GM12872 (cell line): ENCODE measurements at regions not wholly inside any gene's neighbourhood (a gene's known extent, or its start where the extent isn't known, plus 50 kb on each side); places are given as distances from the start of the nearest gene placed in this dataset.

ENCODE experiments used
- TF ChIP-seq, protein P1 (sequence below): IDR thresholded peaks from 3 replicates; pipeline ENCODE4 v1.5.1; 2011; ENCODE audit warnings: low read depth, mild to moderate bottlenecking, low read length, moderate library complexity; ENCODE audit not compliant: insufficient read depth

DNA sequence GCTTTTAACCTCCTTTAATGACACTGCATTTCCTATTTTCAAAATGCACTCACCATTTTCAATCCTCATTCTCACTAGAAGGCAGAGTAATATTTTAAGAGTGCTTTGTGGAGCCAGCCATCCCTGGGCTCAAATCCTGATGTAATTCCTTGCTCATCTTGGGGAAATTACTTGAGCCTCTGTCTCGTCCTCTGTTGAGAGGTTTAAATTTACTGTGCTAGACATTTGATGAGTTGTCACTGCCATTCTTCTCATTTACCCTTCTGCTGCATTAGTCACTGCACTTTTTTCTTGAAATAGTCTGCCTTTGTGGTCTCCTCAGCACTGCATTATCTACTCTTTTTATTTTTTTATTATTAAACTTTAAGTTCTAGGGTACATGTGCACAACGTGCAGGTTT, 150.0 kb upstream of the HDDC2 start:
- TF ChIP-seq, protein P1, sequence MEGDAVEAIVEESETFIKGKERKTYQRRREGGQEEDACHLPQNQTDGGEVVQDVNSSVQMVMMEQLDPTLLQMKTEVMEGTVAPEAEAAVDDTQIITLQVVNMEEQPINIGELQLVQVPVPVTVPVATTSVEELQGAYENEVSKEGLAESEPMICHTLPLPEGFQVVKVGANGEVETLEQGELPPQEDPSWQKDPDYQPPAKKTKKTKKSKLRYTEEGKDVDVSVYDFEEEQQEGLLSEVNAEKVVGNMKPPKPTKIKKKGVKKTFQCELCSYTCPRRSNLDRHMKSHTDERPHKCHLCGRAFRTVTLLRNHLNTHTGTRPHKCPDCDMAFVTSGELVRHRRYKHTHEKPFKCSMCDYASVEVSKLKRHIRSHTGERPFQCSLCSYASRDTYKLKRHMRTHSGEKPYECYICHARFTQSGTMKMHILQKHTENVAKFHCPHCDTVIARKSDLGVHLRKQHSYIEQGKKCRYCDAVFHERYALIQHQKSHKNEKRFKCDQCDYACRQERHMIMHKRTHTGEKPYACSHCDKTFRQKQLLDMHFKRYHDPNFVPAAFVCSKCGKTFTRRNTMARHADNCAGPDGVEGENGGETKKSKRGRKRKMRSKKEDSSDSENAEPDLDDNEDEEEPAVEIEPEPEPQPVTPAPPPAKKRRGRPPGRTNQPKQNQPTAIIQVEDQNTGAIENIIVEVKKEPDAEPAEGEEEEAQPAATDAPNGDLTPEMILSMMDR = no peak

DNA sequence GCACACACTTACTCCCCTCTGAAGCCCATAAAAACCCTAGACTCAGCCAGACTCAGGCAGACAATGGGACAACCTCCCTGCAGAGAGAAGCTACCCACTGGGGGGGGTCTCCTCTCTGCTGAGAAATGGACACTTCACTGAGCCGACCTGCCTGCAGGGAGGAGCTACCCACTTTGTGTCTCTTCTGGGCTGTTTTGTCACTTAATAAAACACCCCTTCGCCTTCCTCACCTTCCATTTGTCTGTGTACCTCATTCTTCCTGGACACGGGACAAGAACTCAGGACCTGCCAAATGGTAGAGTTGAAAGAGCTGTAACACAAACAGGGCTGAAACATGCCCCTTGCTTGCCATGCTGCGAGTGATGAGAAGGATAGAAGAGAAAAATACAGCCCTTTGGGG, 151.7 kb upstream of the HDDC2 start:
- TF ChIP-seq, protein P1 = no peak

DNA sequence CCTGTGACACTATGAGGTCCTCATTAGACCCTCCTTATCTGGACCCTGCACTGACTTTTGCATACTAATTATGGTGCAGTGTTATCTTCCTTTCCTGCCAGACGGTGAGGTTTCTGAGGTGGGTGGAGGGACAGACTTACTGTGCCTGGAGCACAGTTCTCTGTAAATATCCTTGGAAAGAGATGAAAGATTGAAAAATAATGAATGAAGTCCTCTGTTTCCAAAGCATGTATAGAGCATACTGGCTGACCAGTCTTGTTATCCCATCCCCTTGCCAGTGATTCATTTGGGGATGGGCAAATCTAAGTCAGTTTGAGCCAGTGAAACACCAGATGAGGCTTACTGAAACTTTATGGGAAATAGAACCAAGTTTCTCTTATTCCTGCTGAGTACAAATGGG, 152.6 kb upstream of the HDDC2 start:
- TF ChIP-seq, protein P1 = no peak

DNA sequence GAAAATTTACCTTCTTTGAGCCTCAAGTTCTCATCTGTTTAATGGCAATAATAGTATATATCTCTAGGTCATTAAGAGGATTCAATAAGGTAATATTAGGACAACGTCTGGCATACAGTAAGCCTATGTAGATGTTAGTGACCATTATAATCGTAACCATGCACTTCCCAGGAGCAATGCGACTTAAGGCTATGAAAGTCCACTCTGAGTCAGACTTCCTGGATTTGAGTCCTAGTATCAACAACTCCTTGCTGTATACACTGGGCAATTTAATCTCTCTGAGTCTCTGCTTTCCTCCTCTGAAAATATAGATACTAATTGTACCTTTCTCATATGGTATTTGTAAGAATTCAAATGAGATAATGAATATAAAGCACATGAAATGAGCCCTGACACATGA, 168.1 kb upstream of the HDDC2 start:
- TF ChIP-seq, protein P1 = no peak

DNA sequence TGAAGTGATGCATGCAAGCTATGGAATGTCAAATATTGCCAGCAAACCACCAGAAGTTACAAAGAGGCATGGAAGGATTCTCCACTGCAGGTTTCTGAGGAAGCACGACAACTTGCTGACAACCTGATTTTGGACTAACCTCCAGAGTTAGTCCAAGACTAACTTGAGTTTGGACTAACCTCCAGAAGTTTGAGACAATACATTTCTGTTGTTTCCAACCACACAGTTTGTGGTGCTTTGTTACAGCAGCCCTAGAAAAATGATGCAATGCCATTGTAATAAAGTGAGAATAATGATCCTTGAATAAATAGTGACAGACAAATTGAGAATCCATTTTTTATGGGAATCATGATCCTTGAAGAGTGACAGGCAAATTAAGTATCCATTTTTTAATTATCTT, 169.9 kb upstream of the HDDC2 start:
- TF ChIP-seq, protein P1 = no peak

DNA sequence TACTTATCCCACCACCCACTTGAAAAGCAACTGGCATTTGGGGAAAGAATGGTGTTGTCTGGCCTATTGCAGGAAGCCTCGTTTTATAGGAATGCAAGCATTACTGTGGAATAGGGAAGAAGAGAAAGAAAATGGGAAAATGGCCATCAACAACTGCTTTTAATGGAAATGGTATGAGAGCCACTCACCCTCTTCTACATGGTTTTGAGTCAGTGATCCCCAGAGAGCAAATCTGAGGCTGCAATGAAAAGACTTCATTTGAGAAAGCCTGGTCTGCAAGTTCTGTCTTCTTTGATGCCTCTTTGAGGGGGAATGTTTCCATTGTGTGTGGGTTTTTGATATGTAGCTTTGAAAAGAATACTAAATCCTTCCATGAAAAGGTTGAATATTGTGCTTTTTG, 172.3 kb upstream of the HDDC2 start:
- TF ChIP-seq, protein P1 = no peak

DNA sequence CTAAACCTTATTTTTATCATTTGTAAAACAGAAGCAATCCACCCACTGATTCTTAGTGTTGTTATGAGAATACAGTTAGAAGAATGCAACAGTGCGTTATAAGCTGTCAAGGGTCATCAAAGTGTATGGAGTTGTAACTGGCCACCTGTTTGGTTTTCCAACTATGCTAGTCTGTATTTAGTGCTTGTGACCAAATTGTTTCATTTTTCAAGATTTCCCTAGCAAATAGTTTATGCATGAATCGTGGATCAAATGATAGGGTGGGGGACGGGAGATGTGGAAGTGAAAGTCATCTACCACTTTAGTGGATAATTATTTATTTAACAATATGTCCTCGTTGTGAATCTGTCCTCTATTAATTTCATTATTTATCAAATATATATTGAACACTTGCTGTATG, 175.4 kb upstream of the HDDC2 start:
- TF ChIP-seq, protein P1 = no peak

DNA sequence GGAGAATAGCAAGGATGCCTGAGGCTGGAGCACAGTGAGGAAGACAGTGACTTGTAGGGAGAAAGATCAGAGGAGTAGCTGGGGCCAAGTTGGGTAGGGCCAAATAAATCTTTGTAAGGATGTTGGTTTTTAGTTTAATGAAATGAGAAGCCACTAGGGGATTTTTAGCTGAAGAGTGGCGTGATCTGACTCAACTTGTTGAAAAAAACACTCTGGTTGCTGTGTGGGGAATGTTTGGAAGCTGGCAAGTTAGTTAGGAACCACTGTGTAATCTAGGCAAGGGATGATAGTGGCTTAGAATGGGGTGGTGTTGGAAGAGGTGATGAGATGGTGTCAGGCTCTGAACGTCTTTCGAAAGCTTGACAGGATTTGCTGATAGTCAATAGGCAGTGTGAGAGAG, 176.1 kb upstream of the HDDC2 start:
- TF ChIP-seq, protein P1 = no peak
